ENCODE measurements at regions not wholly inside any gene's neighbourhood (a gene's known extent, or its start where the extent isn't known, plus 50 kb on each side); places are given as distances from the start of the nearest gene placed in this dataset.

GRCh38 chr6:14748679-14749078 is 497.2 kb upstream of the JARID2 start:
- TF ChIP-seq CTCF (IDR thresholded peaks at IDR 0.05 in 4 of 5, conservative IDR thresholded peaks at IDR 0.05 in 1 of 5) (no peak), POLR2A (IDR thresholded peaks at IDR 0.05) (no peak)
